Aorta (tissue), 5 donors: ENCODE measurements at regions not wholly inside any gene's neighbourhood (a gene's known extent, or its start where the extent isn't known, plus 50 kb on each side); places are given as distances from the start of the nearest gene placed in this dataset.

Experiments
- ATAC-seq: fragments of 200-7000 bp; cut with Tn5 transposase; one replicate; pipeline ENCODE4 v1.9.1; 2022; ENCODE audit warnings: moderate library complexity; ENCODE audit not compliant: low FRiP score
- DNase-seq, 2 donors: peaks; one replicate each; pipeline ENCODE4 v3.0.0-alpha.2; 2020
- H3K27ac ChIP-seq, 2 donors: one replicate each; pipeline ENCODE4 v1.5.1; 2013; ENCODE audit warnings: low read length in 2 of 2, mild to moderate bottlenecking in 2 of 2, moderate library complexity in 2 of 2, control low read depth in 1 of 2, inconsistent platforms in 1 of 2, low read depth in 1 of 2
- H3K27me3 ChIP-seq, 2 donors: one replicate each; pipeline ENCODE4 v1.6.1; 2013; ENCODE audit warnings: control low read depth in 1 of 2, low read length in 1 of 2, mild to moderate bottlenecking in 1 of 2, moderate library complexity in 1 of 2; ENCODE audit not compliant: insufficient read depth in 2 of 2, control insufficient read depth in 1 of 2
- H3K36me3 ChIP-seq, 2 donors: one replicate each; pipeline ENCODE4 v1.6.1; 2013; ENCODE audit warnings: control low read depth in 1 of 2, low read length in 1 of 2, mild to moderate bottlenecking in 1 of 2; ENCODE audit not compliant: insufficient read depth in 2 of 2, control insufficient read depth in 1 of 2
- H3K4me1 ChIP-seq, 2 donors: one replicate each; pipeline ENCODE4 v1.6.1; 2013; ENCODE audit warnings: low read length in 2 of 2, control low read depth in 1 of 2, mild to moderate bottlenecking in 1 of 2, moderate library complexity in 1 of 2; ENCODE audit not compliant: insufficient read depth in 2 of 2, control insufficient read depth in 1 of 2
- H3K4me3 ChIP-seq, 2 donors: one replicate each; pipeline ENCODE4 v1.5.1; 2013; ENCODE audit warnings: low read length in 2 of 2, control low read depth in 1 of 2, mild to moderate bottlenecking in 1 of 2
- H3K9me3 ChIP-seq: one replicate; pipeline ENCODE4 v1.6.1; 2013; ENCODE audit warnings: mild to moderate bottlenecking, low read length; ENCODE audit not compliant: control insufficient read depth
- WGBS, 2 donors: extraction: QIAGEN DNeasy Blood & Tissue Kit; methylation state at CpG; one replicate each; pipeline ENCODE4 v1.1.7; 2013; 5-methylcytosine and 5-hydroxymethylcytosine counted together
- intact Hi-C, 2 donors: fragments of 100-400 bp; cut with DNase I; formaldehyde crosslinking; loops; one replicate each; pipeline versions ENCODE4 v1.14.2 to v1.15.0; 2022
- donor health status: healthy with polysubstance abuse.
- donor health status: Bipolar disorder and iron deficiency.
- donor health status: DM: no; HTN: no; CAD: no.
- donor health status: DM: no; HTN: no; CAD: no.
- donor health status: DM: yes; HTN: yes; CAD: no.

GRCh38 chr1:221289103-221289502 lies 409.9 kb downstream of the HLX start:
- intact Hi-C loops: no loop called here
- WGBS, 2 donors: 79 to 87% methylated on average over 2 of the region's 2 CpGs
- Histone ChIP-seq H3K4me3 (no peak overlapping the region), H3K4me1 (no peaks in the 10 kb centered on the region), H3K27me3 (no peaks in the 10 kb centered on the region), H3K9me3 (no peaks in the 10 kb centered on the region), H3K27ac (no peak overlapping the region), H3K36me3 (no peaks in the 10 kb centered on the region)
- DNase-seq (no peak), ATAC-seq (no peak)

- intact Hi-C loops: no loop called here
- H3K27ac ChIP-seq: no peak overlapping the region
- H3K4me1 ChIP-seq: no peaks in the 10 kb centered on the region
- no peak for ATAC-seq
- DNase-seq: no peak
- no peaks in the 10 kb centered on the region for H3K9me3 ChIP-seq
- WGBS, 2 donors: 79 to 82% methylated on average over 4 of the region's 4 CpGs
- no peaks in the 10 kb centered on the region for H3K27me3 ChIP-seq
- no peaks in the 10 kb centered on the region for H3K36me3 ChIP-seq
- H3K4me3 ChIP-seq: no peak overlapping the region
Observed at GRCh38 chr1:221290669-221291068, 411.4 kb downstream of the HLX start.

- intact Hi-C loops: no loop called here
- H3K36me3 ChIP-seq: no peaks in the 10 kb centered on the region
- ATAC-seq (no peak), DNase-seq (no peak)
- WGBS, 2 donors: 67 to 75% methylated on average over 5 of the region's 5 CpGs
- no peaks in the 10 kb centered on the region for H3K27me3 ChIP-seq
- peaks cover 0 to 2% of the 10 kb centered on the region in 2 donors for H3K4me1 ChIP-seq
- H3K27ac ChIP-seq: no peak overlapping the region
- no peaks in the 10 kb centered on the region for H3K9me3 ChIP-seq
- no peak overlapping the region for H3K4me3 ChIP-seq
Observed at GRCh38 chr1:221291113-221291512, 411.9 kb downstream of the HLX start.

- intact Hi-C loops: no loop called here
- no peak for ATAC-seq
- Histone ChIP-seq H3K4me3 (no peak overlapping the region), H3K9me3 (no peaks in the 10 kb centered on the region), H3K4me1 (peaks cover 0 to 2% of the 10 kb centered on the region in 2 donors), H3K27me3 (no peaks in the 10 kb centered on the region), H3K36me3 (no peaks in the 10 kb centered on the region), H3K27ac (no peak overlapping the region)
- 84 to 90% methylated on average over 8 of the region's 8 CpGs for WGBS, 2 donors
- DNase-seq: no peak
Observed at GRCh38 chr1:221292652-221293051, 413.4 kb downstream of the HLX start.

- DNase-seq (no peak), ATAC-seq (no peak)
- Histone ChIP-seq H3K4me1 (peaks cover 0 to 2% of the 10 kb centered on the region in 2 donors), H3K36me3 (no peaks in the 10 kb centered on the region), H3K9me3 (no peaks in the 10 kb centered on the region), H3K27ac (no peak overlapping the region), H3K27me3 (no peaks in the 10 kb centered on the region), H3K4me3 (no peak overlapping the region)
- WGBS, 2 donors: 92 to 95% methylated on average over 2 of the region's 2 CpGs
- intact Hi-C loops: no loop called here
Observed at GRCh38 chr1:221294242-221294641, 415.0 kb downstream of the HLX start.

- Histone ChIP-seq H3K27me3 (no peaks in the 10 kb centered on the region), H3K36me3 (no peaks in the 10 kb centered on the region), H3K4me1 (no peaks in the 10 kb centered on the region), H3K4me3 (no peak overlapping the region), H3K27ac (no peak overlapping the region), H3K9me3 (no peaks in the 10 kb centered on the region)
- WGBS, 2 donors: 44 to 47% methylated on average over 1 of the region's 1 CpG
- intact Hi-C loops: no loop called here
- ATAC-seq (no peak), DNase-seq (no peak)
Observed at GRCh38 chr1:221302357-221302756, 423.1 kb downstream of the HLX start.

- H3K27me3 ChIP-seq: no peaks in the 10 kb centered on the region
Observed at GRCh38 chr1:221302810-221303209, 423.6 kb downstream of the HLX start.

GRCh38 chr1:221303623-221304022 lies 424.4 kb downstream of the HLX start:
- intact Hi-C loops: no loop called here
- Histone ChIP-seq H3K9me3 (no peaks in the 10 kb centered on the region), H3K27me3 (no peaks in the 10 kb centered on the region), H3K36me3 (no peaks in the 10 kb centered on the region), H3K4me1 (no peaks in the 10 kb centered on the region), H3K27ac (no peak overlapping the region), H3K4me3 (no peak overlapping the region)
- 77 to 89% methylated on average over 1 of the region's 1 CpG for WGBS, 2 donors
- ATAC-seq (no peak), DNase-seq (no peak)

More at GRCh38 chr1:221302810-221303209, 423.6 kb downstream of the HLX start:
- Histone ChIP-seq H3K4me3 (no peak overlapping the region), H3K36me3 (no peaks in the 10 kb centered on the region), H3K4me1 (no peaks in the 10 kb centered on the region), H3K9me3 (no peaks in the 10 kb centered on the region), H3K27ac (no peak overlapping the region)
- ATAC-seq (no peak), DNase-seq (no peak)
- WGBS, 2 donors: 27 to 42% methylated on average over 1 of the region's 1 CpG
- intact Hi-C loops: no loop called here

- no peaks in the 10 kb centered on the region for H3K27me3 ChIP-seq
- H3K36me3 ChIP-seq: no peaks in the 10 kb centered on the region
- WGBS, 2 donors: 94 to 97% methylated on average over 5 of the region's 5 CpGs
- intact Hi-C loops: no loop called here
- no peaks in the 10 kb centered on the region for H3K4me1 ChIP-seq
- H3K4me3 ChIP-seq: no peak overlapping the region
- no peaks in the 10 kb centered on the region for H3K9me3 ChIP-seq
- no peak overlapping the region for H3K27ac ChIP-seq
- no peak for DNase-seq
- ATAC-seq: no peak
Observed at GRCh38 chr1:221306239-221306638, 427.0 kb downstream of the HLX start.
